IMR-90 (cell line): ENCODE measurements at regions not wholly inside any gene's neighbourhood (a gene's known extent, or its start where the extent isn't known, plus 50 kb on each side); places are given as distances from the start of the nearest gene placed in this dataset.

Source experiments
- ATAC-seq: fragments of 200-7000 bp; cut with Tn5 transposase; 2 replicates; pipeline ENCODE4 v1.9.1; 2020; ENCODE audit warnings: low read depth, mild to moderate bottlenecking, moderate library complexity
- BruUV-seq: library from RNA; stranded (reverse); fragments of 400-500 nt; replicated peaks from 2 replicates; lab custom pipeline; 2021; lab: Mats Ljungman, UMichigan
- CTCF ChIA-PET: fragments of 300-600 bp; formaldehyde crosslinking; extraction: SDS; loops from one replicate; lab custom pipeline; 2021; ENCODE audit warnings: antibody characterized with exemption; lab: Yijun Ruan, JAX
- POLR2A ChIA-PET: fragments of 300-600 bp; sonication (Branson Sonifier 250); formaldehyde crosslinking; loops from one replicate; lab custom pipeline; 2022; ENCODE audit warnings: antibody characterized with exemption; ENCODE audit not compliant: unreplicated experiment; lab: Charles Lee
- DNase-seq: peaks from one replicate; pipeline ENCODE4 v3.0.0; 2013
- H2AFZ ChIP-seq: replicated peaks from 2 replicates; pipeline ENCODE3; 2013; ENCODE audit warnings: low read length, mild to moderate bottlenecking; ENCODE audit not compliant: poor library complexity
- H2AK5ac ChIP-seq: 2 replicates; pipeline ENCODE4 v1.6.1; 2013; ENCODE audit warnings: low read depth, low read length, inconsistent platforms
- H2AK9ac ChIP-seq: replicated peaks from 2 replicates; pipeline ENCODE3; 2013; ENCODE audit warnings: mild to moderate bottlenecking, low read depth, low read length, moderate library complexity; ENCODE audit not compliant: poor library complexity
- H2BK120ac ChIP-seq: 2 replicates; pipeline ENCODE4 v1.6.1; 2013; ENCODE audit warnings: low read depth, low read length, inconsistent platforms
- H2BK15ac ChIP-seq: 3 replicates; pipeline ENCODE4 v1.6.1; 2013; ENCODE audit warnings: low read depth, low read length, inconsistent platforms
- H2BK20ac ChIP-seq: 2 replicates; pipeline ENCODE4 v1.6.1; 2013; ENCODE audit warnings: low read depth, mild to moderate bottlenecking, inconsistent platforms, low read length, moderate library complexity
- H2BK5ac ChIP-seq: 2 replicates; pipeline ENCODE4 v1.6.1; 2013; ENCODE audit warnings: mild to moderate bottlenecking, low read depth, low read length, inconsistent platforms; ENCODE audit not compliant: poor library complexity, severe bottlenecking
- H3K14ac ChIP-seq: replicated peaks from 2 replicates; pipeline ENCODE4 v1.6.1; 2013; ENCODE audit warnings: low read depth, low read length, inconsistent platforms
- H3K18ac ChIP-seq: 2 replicates; pipeline ENCODE4 v1.6.1; 2013; ENCODE audit warnings: low read depth, low read length, control low read depth
- H3K23ac ChIP-seq: 2 replicates; pipeline ENCODE4 v1.6.1; 2013; ENCODE audit warnings: low read depth, low read length, inconsistent platforms
- H3K27ac ChIP-seq: 2 replicates; pipeline ENCODE4 v1.5.1; 2013; ENCODE audit warnings: mild to moderate bottlenecking, control low read depth, low read length; ENCODE audit not compliant: insufficient read depth
- H3K27me3 ChIP-seq: 2 replicates; pipeline ENCODE4 v1.6.1; 2013; ENCODE audit warnings: low read length; ENCODE audit not compliant: control insufficient read depth, insufficient read depth
- H3K36me3 ChIP-seq: 2 replicates; pipeline ENCODE4 v1.6.1; 2013; ENCODE audit warnings: low read length, mixed read lengths; ENCODE audit not compliant: control insufficient read depth, insufficient read depth
- H3K4ac ChIP-seq: 2 replicates; pipeline ENCODE4 v1.6.1; 2013; ENCODE audit warnings: low read depth, low read length, inconsistent platforms
- H3K4me1 ChIP-seq: 2 replicates; pipeline ENCODE4 v1.6.1; 2013; ENCODE audit warnings: low read length, mixed read lengths; ENCODE audit not compliant: control insufficient read depth, insufficient read depth
- H3K4me2 ChIP-seq: 2 replicates; pipeline ENCODE4 v1.6.1; 2013; ENCODE audit warnings: low read depth, mild to moderate bottlenecking, control low read depth, low read length, moderate library complexity
- H3K4me3 ChIP-seq: 2 replicates; pipeline ENCODE4 v1.5.1; 2013; ENCODE audit warnings: low read depth, mild to moderate bottlenecking, control low read depth, low read length, moderate library complexity; ENCODE audit not compliant: insufficient read depth
- H3K56ac ChIP-seq: 2 replicates; pipeline ENCODE4 v1.6.1; 2013; ENCODE audit warnings: low read length, inconsistent platforms; ENCODE audit not compliant: insufficient read depth; ENCODE audit errors: extremely low read depth
- H3K79me1 ChIP-seq, 2 experiments: 2 replicates each; pipeline ENCODE4 v1.6.1; 2013; ENCODE audit warnings: low read length in 2 of 2, inconsistent platforms in 1 of 2, low read depth in 1 of 2
- H3K9ac ChIP-seq: 2 replicates; pipeline ENCODE4 v1.6.1; 2013; ENCODE audit warnings: low read depth, low read length, control low read depth
- H3K9me1 ChIP-seq: 2 replicates; pipeline ENCODE4 v1.6.1; 2013; ENCODE audit warnings: low read length, inconsistent platforms; ENCODE audit not compliant: insufficient read depth
- H3K9me3 ChIP-seq: 2 replicates; pipeline ENCODE4 v1.6.1; 2013; ENCODE audit warnings: low read length; ENCODE audit not compliant: control insufficient read depth, insufficient read depth
- H4K20me1 ChIP-seq: 2 replicates; pipeline ENCODE4 v1.6.1; 2013; ENCODE audit warnings: low read length, inconsistent platforms; ENCODE audit not compliant: insufficient read depth
- H4K5ac ChIP-seq: 2 replicates; pipeline ENCODE4 v1.6.1; 2013; ENCODE audit warnings: mild to moderate bottlenecking, low read depth, low read length, control low read depth
- H4K8ac ChIP-seq, 2 experiments: 2 replicates each; pipeline ENCODE4 v1.6.1; 2013; ENCODE audit warnings: low read depth in 2 of 2, low read length in 2 of 2, control low read depth in 1 of 2, inconsistent platforms in 1 of 2
- H4K91ac ChIP-seq: 2 replicates; pipeline ENCODE4 v1.6.1; 2013; ENCODE audit warnings: low read depth, low read length, inconsistent platforms; ENCODE audit not compliant: insufficient read depth
- BHLHE40 ChIP-seq: fragments of 150-350 bp; IDR thresholded peaks from 2 replicates; pipeline ENCODE4 v1.6.1; 2016; ENCODE audit warnings: mild to moderate bottlenecking, low read depth, low read length
- CHD1 ChIP-seq: IDR thresholded peaks from 2 replicates; pipeline ENCODE4 v1.6.1; 2012; ENCODE audit warnings: low read depth, low read length, improper control_type of control experiment
- CTCF ChIP-seq: conservative IDR thresholded peaks from 2 replicates; pipeline ENCODE4 v1.5.1; 2012; ENCODE audit warnings: mild to moderate bottlenecking, low read depth, low read length, improper control_type of control experiment
- FOS ChIP-seq: fragments of 150-350 bp; IDR thresholded peaks from 2 replicates; pipeline ENCODE4 v1.6.1; 2016; ENCODE audit warnings: low read depth, low read length
- MAFK ChIP-seq: IDR thresholded peaks from 2 replicates; pipeline ENCODE4 v1.6.1; 2012; ENCODE audit warnings: low read depth, low read length, improper control_type of control experiment
- MXI1 ChIP-seq: IDR thresholded peaks from 2 replicates; pipeline ENCODE4 v1.6.1; 2012; ENCODE audit warnings: low read depth, mild to moderate bottlenecking, low read length, moderate library complexity, borderline replicate concordance
- POLR2A ChIP-seq: IDR thresholded peaks from 2 replicates; pipeline ENCODE4 v1.6.1; 2012; ENCODE audit warnings: mild to moderate bottlenecking, low read depth, low read length
- RAD21 ChIP-seq: IDR thresholded peaks from 2 replicates; pipeline ENCODE4 v1.6.1; 2012; ENCODE audit warnings: low read length, improper control_type of control experiment
- RCOR1 ChIP-seq: IDR thresholded peaks from 2 replicates; pipeline ENCODE4 v1.6.1; 2012; ENCODE audit warnings: mild to moderate bottlenecking, low read length, improper control_type of control experiment; ENCODE audit not compliant: insufficient replicate concordance
- USF2 ChIP-seq: fragments of 150-350 bp; IDR thresholded peaks from 2 replicates; pipeline ENCODE4 v1.6.1; 2017; ENCODE audit warnings: mild to moderate bottlenecking, antibody characterized with exemption, low read length, low read depth
- WGBS, 2 experiments: methylation state at CpG; one replicate each; pipeline versions ENCODE4 v1.1.5 to v1.1.7; 2013; ENCODE audit warnings: missing lambda C conversion rate in 2 of 2; ENCODE audit not compliant: insufficient read length in 1 of 2; ENCODE audit errors: extremely low coverage in 2 of 2; 5-methylcytosine and 5-hydroxymethylcytosine counted together
- dilution Hi-C: fragments of 300-500 bp; cut with HindIII; formaldehyde crosslinking; loops from one replicate; pipeline ENCODE4 v1.14.3; 2018; ENCODE audit warnings: low sequenced_read_pairs; ENCODE audit not compliant: unreplicated experiment
- in situ Hi-C: fragments of 300-500 bp; cut with MboI; formaldehyde crosslinking; loops from 3 replicates; pipeline ENCODE4 v1.14.3; 2019; ENCODE audit warnings: low sequenced_read_pairs, inconsistent platforms, mixed read lengths
- intact Hi-C: fragments of 100-400 bp; cut with micrococcal nuclease; formaldehyde crosslinking; loops from 2 replicates; pipeline ENCODE4 v1.10.0; 2022

- CTCF ChIA-PET: no interaction called here
- Histone ChIP-seq H3K18ac (no peak overlapping the region), H2BK20ac (no peak overlapping the region), H3K36me3 (no peaks in the 10 kb centered on the region), H4K8ac (no peak overlapping the region), H3K4me1 (no peaks in the 10 kb centered on the region; the same call in 1 of the 2 replicates), H3K14ac (peak overlapping the region; percentile 75), H4K20me1 (no peaks in the 10 kb centered on the region), H2AFZ (peak overlapping the region; percentile 77), H4K5ac (no peak overlapping the region), H3K9me3 (no peaks in the 10 kb centered on the region), H3K27me3 (no peaks in the 10 kb centered on the region), H3K56ac (no peak overlapping the region), H3K23ac (no peak overlapping the region), H2BK15ac (no peak overlapping the region), H2BK5ac (no peak overlapping the region), H2BK120ac (0 out of 2 replicates have a peak overlapping the region, but pooled peaks have one; percentile 3), H3K4me3 (no peak overlapping the region), H3K9ac (no peak overlapping the region), H2AK9ac (no peak overlapping the region), H3K79me1 (no peaks in the 10 kb centered on the region), H3K4ac (no peak overlapping the region), H2AK5ac (no peak overlapping the region), H3K4me2 (no peak overlapping the region), H4K91ac (no peak overlapping the region), H3K27ac (no peak overlapping the region), H3K9me1 (no peaks in the 10 kb centered on the region)
- in situ Hi-C loops (no loop called here), dilution Hi-C loops (no loop called here), intact Hi-C loops (no loop called here)
- DNase-seq (peak; percentile 8), ATAC-seq (peak; percentile 37)
- BruUV-seq: no TSS peak
- no CpG with 5 or more reads among the region's 1 CpG for WGBS, 2 experiments
- POLR2A ChIA-PET: no interaction called here
- no peak for TF ChIP-seq RAD21
- TF ChIP-seq BHLHE40: no peak
- TF ChIP-seq CHD1: no peak
- TF ChIP-seq FOS: no peak
- no peak for TF ChIP-seq POLR2A
- no peak for TF ChIP-seq RCOR1
- no peak for TF ChIP-seq MXI1
- no peak for TF ChIP-seq USF2
- no peak for TF ChIP-seq CTCF
- TF ChIP-seq MAFK: no peak
These were observed 356.3 kb upstream of the B3GALT2 start for GRCh38 chr1:193542690-193543089.
